ENCODE measurements at regions not wholly inside any gene's neighbourhood (a gene's known extent, or its start where the extent isn't known, plus 50 kb on each side); places are given as distances from the start of the nearest gene placed in this dataset.

DNA sequence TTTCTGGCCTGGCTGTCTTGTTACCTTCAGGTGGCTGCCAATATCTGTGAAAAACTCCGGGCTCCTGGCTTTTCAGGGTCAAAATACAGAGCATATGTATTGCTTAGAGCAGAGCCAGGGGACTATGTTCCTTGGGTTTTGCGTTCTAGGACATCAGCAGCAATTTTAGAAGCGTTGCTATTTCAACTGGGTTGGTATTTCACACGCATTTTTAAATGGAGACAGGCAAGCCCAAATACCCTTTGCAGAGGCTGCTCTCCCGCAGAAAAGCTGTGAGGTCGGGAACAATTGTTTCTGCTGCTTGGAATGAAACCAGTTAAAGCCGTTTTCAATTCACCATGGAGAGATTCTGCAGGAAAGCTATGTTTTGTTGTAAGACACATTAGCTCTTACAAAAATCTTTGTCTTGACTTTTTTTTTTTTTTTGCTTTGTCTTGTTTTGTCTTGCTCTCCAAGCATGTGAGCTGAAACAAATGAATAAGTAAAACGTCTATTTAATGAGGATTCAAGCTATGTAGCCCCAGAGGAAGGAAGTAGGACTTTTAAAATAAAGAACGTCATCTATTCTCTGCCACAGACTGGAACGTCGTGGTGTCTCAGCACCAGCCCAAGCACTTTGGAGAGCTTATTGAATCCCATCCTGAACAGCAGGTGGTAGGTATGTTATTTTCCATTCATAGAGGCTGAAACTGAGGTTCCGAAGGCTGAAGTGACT is 181.0 kb upstream of the TBX3 start:
- Histone ChIP-seq H3K9ac (ENCODE audit: low read length) (no peak overlapping the region), H3K36me3 (ENCODE audit: insufficient read depth, low read length) (no peaks in the 10 kb centered on the region), H4K20me1 (ENCODE audit: insufficient read depth, low read depth, low read length) (no peaks in the 10 kb centered on the region), H3K9me2 (replicated peaks; ENCODE audit: insufficient read depth, low read length) (no peaks in the 10 kb centered on the region), H3K27me3 (ENCODE audit: low read length) (no peaks in the 10 kb centered on the region), H3K4me1 (ENCODE audit: low read length) (no peaks in the 10 kb centered on the region), H3K4me3 (ENCODE audit: low read length) (no peak overlapping the region), H3K9me3 (ENCODE audit: low read length) (peaks cover 9% of the 10 kb centered on the region; the same call in 1 of the 2 replicates), H3K4me2 (ENCODE audit: low read depth, low read length, poor library complexity, severe bottlenecking) (no peak overlapping the region), H2AFZ (ENCODE audit: low read length) (no peak overlapping the region), H3K79me2 (ENCODE audit: low read length) (no peaks in the 10 kb centered on the region), H3K27ac (ENCODE audit: low read length) (no peak overlapping the region)
- no peak for DNase-seq

DNA sequence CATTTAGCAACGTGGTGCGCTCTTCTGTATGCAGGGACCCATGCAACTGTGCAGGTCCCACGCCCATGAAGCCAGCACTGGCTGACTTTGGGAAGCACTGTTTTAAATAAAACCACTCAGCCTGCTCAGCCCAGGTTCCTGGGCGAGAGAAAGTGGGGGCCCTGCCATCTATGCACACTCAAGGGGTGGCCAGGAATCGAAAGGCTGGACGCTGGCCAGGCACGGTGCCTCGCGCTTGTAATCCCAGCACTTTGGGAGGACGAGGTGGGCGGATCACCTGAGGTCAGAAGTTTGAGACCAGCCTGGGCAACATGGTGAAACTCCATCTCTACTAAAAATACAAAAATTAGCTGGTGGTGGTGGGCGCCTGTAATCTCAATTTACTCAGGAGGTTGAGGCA is 179.9 kb upstream of the TBX3 start:
- Histone ChIP-seq H3K9me2 (replicated peaks; ENCODE audit: insufficient read depth, low read length) (no peaks in the 10 kb centered on the region), H3K4me1 (ENCODE audit: low read length) (no peaks in the 10 kb centered on the region), H3K9ac (ENCODE audit: low read length) (no peak overlapping the region), H3K4me3 (ENCODE audit: low read length) (no peak overlapping the region), H2AFZ (ENCODE audit: low read length) (no peak overlapping the region), H3K79me2 (ENCODE audit: low read length) (no peaks in the 10 kb centered on the region), H3K27me3 (ENCODE audit: low read length) (no peaks in the 10 kb centered on the region), H4K20me1 (ENCODE audit: insufficient read depth, low read depth, low read length) (no peaks in the 10 kb centered on the region), H3K9me3 (ENCODE audit: low read length) (peaks cover 9% of the 10 kb centered on the region; the same call in 1 of the 2 replicates), H3K36me3 (ENCODE audit: insufficient read depth, low read length) (no peaks in the 10 kb centered on the region), H3K27ac (ENCODE audit: low read length) (no peak overlapping the region), H3K4me2 (ENCODE audit: low read depth, low read length, poor library complexity, severe bottlenecking) (no peak overlapping the region)
- DNase-seq, result no peak

DNA sequence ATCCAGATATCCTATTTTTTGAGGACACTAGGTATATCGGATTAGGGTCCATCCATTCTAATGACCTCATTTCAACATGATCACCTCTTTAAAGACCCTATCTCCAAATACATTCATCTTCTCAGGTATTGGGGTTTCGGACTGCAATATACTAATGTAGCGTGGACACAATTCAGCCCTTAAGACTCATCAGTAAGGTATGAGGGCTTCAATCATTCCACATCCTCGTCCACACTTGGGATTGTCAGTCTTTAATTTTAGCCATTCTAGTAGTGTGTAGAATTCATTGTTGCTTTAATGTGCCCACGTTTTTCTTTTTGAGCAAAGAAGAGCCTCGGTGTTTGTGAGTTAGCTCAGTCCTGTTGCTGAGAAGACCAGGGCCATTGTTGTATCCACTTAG is 177.0 kb upstream of the TBX3 start:
- Histone ChIP-seq H3K4me3 (ENCODE audit: low read length) (no peak overlapping the region), H2AFZ (ENCODE audit: low read length) (no peak overlapping the region), H3K9ac (ENCODE audit: low read length) (no peak overlapping the region), H3K4me2 (ENCODE audit: low read depth, low read length, poor library complexity, severe bottlenecking) (no peak overlapping the region), H3K36me3 (ENCODE audit: insufficient read depth, low read length) (no peaks in the 10 kb centered on the region), H3K9me2 (replicated peaks; ENCODE audit: insufficient read depth, low read length) (no peaks in the 10 kb centered on the region), H3K4me1 (ENCODE audit: low read length) (no peaks in the 10 kb centered on the region), H3K79me2 (ENCODE audit: low read length) (no peaks in the 10 kb centered on the region), H3K27ac (ENCODE audit: low read length) (no peak overlapping the region), H3K9me3 (ENCODE audit: low read length) (peaks cover 9% of the 10 kb centered on the region), H3K27me3 (ENCODE audit: low read length) (no peaks in the 10 kb centered on the region), H4K20me1 (ENCODE audit: insufficient read depth, low read depth, low read length) (no peaks in the 10 kb centered on the region)
- DNase-seq, result no peak

DNA sequence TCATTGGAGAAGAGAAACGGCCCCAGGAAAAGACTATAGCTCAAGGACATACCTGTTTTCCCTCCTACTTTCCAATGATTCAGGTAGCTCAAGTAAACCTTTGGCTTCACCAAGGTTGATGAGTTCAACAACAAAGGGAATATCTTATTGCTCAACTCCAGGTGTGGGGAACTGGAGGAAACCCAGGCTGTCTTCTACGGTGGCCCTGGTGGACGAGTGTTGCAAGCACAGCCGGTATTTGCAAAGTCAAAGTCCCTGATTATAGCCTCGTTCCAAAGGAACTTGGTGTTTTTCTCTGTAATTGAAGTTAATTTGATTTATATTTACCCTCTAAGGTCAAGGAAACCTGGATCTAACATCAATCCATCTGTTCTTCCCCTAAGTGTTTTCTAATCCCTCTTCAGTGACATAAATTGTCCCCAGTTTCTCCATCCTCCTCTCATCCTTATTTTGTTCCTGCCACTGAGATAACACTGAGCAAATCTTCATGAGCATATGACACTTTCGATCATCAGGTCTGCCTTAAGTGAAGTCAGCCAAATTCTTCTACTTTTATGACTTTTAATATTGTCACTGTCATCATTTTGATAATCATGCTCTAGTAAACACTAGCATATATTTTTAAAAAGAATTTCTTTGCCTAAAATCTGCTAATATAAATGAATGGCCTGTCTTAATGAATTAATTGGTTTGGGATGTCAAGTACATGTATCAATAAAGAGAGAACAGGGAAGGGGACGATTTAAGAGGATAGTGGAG is 174.6 kb upstream of the TBX3 start:
- Histone ChIP-seq H3K4me1 (ENCODE audit: low read length) (no peaks in the 10 kb centered on the region), H3K4me2 (ENCODE audit: low read depth, low read length, poor library complexity, severe bottlenecking) (no peak overlapping the region)
- DNase-seq, result no peak

DNA sequence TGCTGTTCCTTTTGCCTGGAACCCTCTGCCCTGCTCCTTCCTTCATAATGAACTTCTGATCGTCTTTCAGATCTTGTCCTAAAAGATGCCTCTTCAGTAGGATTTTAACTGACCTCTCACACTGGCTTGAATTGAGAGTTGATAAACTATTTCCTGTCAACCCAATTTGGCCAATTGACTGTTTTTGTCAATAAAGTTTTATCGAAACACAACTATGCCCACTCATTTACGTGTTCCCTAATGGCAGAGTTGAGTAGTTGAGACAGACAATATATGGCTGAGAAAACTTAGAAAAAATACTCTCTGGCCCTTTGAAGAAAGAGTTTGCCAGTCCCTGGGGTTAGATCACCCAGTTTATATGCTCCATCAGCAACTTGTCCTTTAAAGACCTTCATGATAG is 171.7 kb upstream of the TBX3 start:
- H3K36me3 ChIP-seq (ENCODE audit: insufficient read depth, low read length), result no peaks in the 10 kb centered on the region
- no peaks in the 10 kb centered on the region for H4K20me1 ChIP-seq (ENCODE audit: insufficient read depth, low read depth, low read length)
- no peak overlapping the region for H3K27ac ChIP-seq (ENCODE audit: low read length)
- no peak overlapping the region for H3K9ac ChIP-seq (ENCODE audit: low read length)
- no peaks in the 10 kb centered on the region for H3K27me3 ChIP-seq (ENCODE audit: low read length)
- no peaks in the 10 kb centered on the region for H3K9me2 ChIP-seq (replicated peaks; ENCODE audit: insufficient read depth, low read length)
- H3K79me2 ChIP-seq (ENCODE audit: low read length), result no peaks in the 10 kb centered on the region
- no peak for DNase-seq
- no peak overlapping the region for H3K4me3 ChIP-seq (ENCODE audit: low read length)
- no peak overlapping the region for H2AFZ ChIP-seq (ENCODE audit: low read length)
- no peaks in the 10 kb centered on the region for H3K4me1 ChIP-seq (ENCODE audit: low read length)
- no peak overlapping the region for H3K4me2 ChIP-seq (ENCODE audit: low read depth, low read length, poor library complexity, severe bottlenecking)
- H3K9me3 ChIP-seq (ENCODE audit: low read length), result peaks cover 10% of the 10 kb centered on the region

More for the DNA sequence above, 174.6 kb upstream of the TBX3 start:
- Histone ChIP-seq H2AFZ (ENCODE audit: low read length) (no peak overlapping the region), H4K20me1 (ENCODE audit: insufficient read depth, low read depth, low read length) (no peaks in the 10 kb centered on the region), H3K4me3 (ENCODE audit: low read length) (no peak overlapping the region), H3K36me3 (ENCODE audit: insufficient read depth, low read length) (no peaks in the 10 kb centered on the region), H3K9me3 (ENCODE audit: low read length) (peaks cover 19% of the 10 kb centered on the region), H3K79me2 (ENCODE audit: low read length) (no peaks in the 10 kb centered on the region), H3K27me3 (ENCODE audit: low read length) (no peaks in the 10 kb centered on the region), H3K9ac (ENCODE audit: low read length) (no peak overlapping the region), H3K27ac (ENCODE audit: low read length) (no peak overlapping the region), H3K9me2 (replicated peaks; ENCODE audit: insufficient read depth, low read length) (no peaks in the 10 kb centered on the region)

DNA sequence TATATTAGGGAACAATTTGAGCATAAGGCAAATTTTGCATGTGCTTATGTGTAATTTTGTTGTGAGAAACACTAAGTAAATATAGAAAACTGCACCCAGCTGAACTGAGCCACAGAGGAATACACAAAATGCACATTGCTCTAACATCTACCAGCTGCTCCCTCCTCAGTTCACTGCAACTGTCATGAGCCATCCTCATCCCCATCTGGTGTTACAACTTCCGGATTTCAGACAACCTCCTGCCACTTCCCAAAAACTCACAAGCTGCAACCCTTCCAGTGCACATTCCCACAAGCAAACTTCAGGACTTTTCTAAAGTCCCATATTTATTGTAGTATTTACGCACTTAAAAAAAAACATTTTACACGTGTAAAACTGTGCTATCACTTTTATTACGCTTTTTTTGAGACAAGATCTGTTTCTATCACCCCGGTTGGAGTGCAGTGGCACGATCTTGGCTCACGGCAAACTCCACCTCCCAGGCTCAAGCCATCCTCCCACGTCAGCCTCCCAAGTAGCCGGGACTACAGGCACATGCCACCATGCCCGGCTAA is 169.1 kb upstream of the TBX3 start:
- no peak overlapping the region for H3K9ac ChIP-seq (ENCODE audit: low read length)
- no peaks in the 10 kb centered on the region for H3K27me3 ChIP-seq (ENCODE audit: low read length)
- no peak overlapping the region for H3K4me3 ChIP-seq (ENCODE audit: low read length)
- DNase-seq, result no peak
- no peak overlapping the region for H3K4me2 ChIP-seq (ENCODE audit: low read depth, low read length, poor library complexity, severe bottlenecking)
- H3K27ac ChIP-seq (ENCODE audit: low read length), result no peak overlapping the region
- no peaks in the 10 kb centered on the region for H3K79me2 ChIP-seq (ENCODE audit: low read length)
- no peaks in the 10 kb centered on the region for H3K9me2 ChIP-seq (replicated peaks; ENCODE audit: insufficient read depth, low read length)
- H3K9me3 ChIP-seq (ENCODE audit: low read length), result peaks cover 13% of the 10 kb centered on the region
- H2AFZ ChIP-seq (ENCODE audit: low read length), result no peak overlapping the region
- H3K36me3 ChIP-seq (ENCODE audit: insufficient read depth, low read length), result no peaks in the 10 kb centered on the region
- no peaks in the 10 kb centered on the region for H4K20me1 ChIP-seq (ENCODE audit: insufficient read depth, low read depth, low read length)
- H3K4me1 ChIP-seq (ENCODE audit: low read length), result no peaks in the 10 kb centered on the region

DNA sequence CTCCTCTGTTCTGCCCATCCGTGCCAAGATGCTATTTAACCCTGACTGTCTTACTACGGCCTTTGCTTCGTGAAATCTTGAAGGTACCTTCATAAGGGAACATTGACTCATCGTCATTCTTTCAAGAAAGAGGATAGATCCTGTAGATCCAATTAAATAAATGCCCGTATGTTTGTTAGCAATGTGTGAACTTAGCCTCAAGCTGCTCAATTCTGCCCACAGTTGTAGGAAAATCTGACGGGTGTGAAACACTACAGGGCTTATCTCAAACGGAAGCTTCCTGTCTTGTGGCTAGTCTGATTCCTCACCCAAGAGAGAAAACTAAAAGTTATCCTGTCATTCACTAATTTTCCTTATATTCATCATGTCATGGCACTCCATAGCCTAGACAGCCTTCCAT is 168.0 kb upstream of the TBX3 start:
- no peak for DNase-seq
- H3K36me3 ChIP-seq (ENCODE audit: insufficient read depth, low read length), result no peaks in the 10 kb centered on the region
- H3K27ac ChIP-seq (ENCODE audit: low read length), result no peak overlapping the region
- H3K4me2 ChIP-seq (ENCODE audit: low read depth, low read length, poor library complexity, severe bottlenecking), result no peak overlapping the region
- H4K20me1 ChIP-seq (ENCODE audit: insufficient read depth, low read depth, low read length), result no peaks in the 10 kb centered on the region
- H2AFZ ChIP-seq (ENCODE audit: low read length), result no peak overlapping the region
- H3K27me3 ChIP-seq (ENCODE audit: low read length), result no peaks in the 10 kb centered on the region
- H3K9me2 ChIP-seq (replicated peaks; ENCODE audit: insufficient read depth, low read length), result no peaks in the 10 kb centered on the region
- H3K4me3 ChIP-seq (ENCODE audit: low read length), result no peak overlapping the region
- no peaks in the 10 kb centered on the region for H3K79me2 ChIP-seq (ENCODE audit: low read length)
- no peak overlapping the region for H3K9ac ChIP-seq (ENCODE audit: low read length)
- peaks cover 13% of the 10 kb centered on the region for H3K9me3 ChIP-seq (ENCODE audit: low read length)
- H3K4me1 ChIP-seq (ENCODE audit: low read length), result no peaks in the 10 kb centered on the region

DNA sequence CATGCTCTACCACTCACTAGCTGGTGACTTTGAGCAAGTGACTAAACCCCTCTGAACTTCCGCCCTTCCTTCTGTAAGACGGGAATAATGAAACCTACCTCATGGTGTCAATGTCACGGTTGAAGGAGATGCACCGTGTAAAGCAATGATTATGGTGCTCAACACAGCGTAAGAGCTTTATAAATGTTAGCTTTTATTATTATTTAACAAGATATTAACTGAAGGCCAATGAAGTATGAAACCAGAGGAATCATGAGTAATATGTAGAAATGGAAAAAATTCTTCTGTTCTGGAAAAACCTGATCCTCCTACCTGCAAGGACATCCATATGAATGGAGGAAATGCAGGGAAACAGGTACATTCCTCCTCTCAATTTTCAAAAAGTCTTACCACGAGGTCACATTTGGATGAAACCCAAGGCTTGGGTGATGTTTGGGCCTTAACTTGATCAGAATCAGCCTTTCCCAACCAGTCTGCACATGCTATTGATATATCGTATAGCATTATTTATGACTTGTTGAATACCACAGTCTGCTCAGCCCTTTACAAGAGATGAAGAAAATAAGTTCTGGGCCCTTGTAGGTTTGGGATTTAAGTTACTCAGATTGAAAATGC is 166.8 kb upstream of the TBX3 start:
- Histone ChIP-seq H3K9ac (ENCODE audit: low read length) (no peak overlapping the region), H4K20me1 (ENCODE audit: insufficient read depth, low read depth, low read length) (no peaks in the 10 kb centered on the region), H3K4me2 (ENCODE audit: low read depth, low read length, poor library complexity, severe bottlenecking) (no peak overlapping the region), H3K27ac (ENCODE audit: low read length) (no peak overlapping the region), H3K9me3 (ENCODE audit: low read length) (peaks cover 12% of the 10 kb centered on the region), H3K27me3 (ENCODE audit: low read length) (no peaks in the 10 kb centered on the region), H3K9me2 (replicated peaks; ENCODE audit: insufficient read depth, low read length) (no peaks in the 10 kb centered on the region), H3K4me3 (ENCODE audit: low read length) (no peak overlapping the region), H3K36me3 (ENCODE audit: insufficient read depth, low read length) (no peaks in the 10 kb centered on the region), H2AFZ (ENCODE audit: low read length) (no peak overlapping the region), H3K4me1 (ENCODE audit: low read length) (no peaks in the 10 kb centered on the region), H3K79me2 (ENCODE audit: low read length) (no peaks in the 10 kb centered on the region)
- no peak for DNase-seq

All from Karpas-422 (cell line).